HEK293 (cell line): ENCODE measurements at regions not wholly inside any gene's neighbourhood (a gene's known extent, or its start where the extent isn't known, plus 50 kb on each side); places are given as distances from the start of the nearest gene placed in this dataset.

ENCODE experiments used
- BCL11B ChIP-seq: fragments of 450-650 bp; formaldehyde crosslinking; IDR thresholded peaks from 2 replicates; pipeline ENCODE4 v1.5.1; 2016; ENCODE audit warnings: low read depth, missing biosample characterization, missing genetic modification characterization
- EGR2 ChIP-seq: fragments of 450-650 bp; formaldehyde crosslinking; IDR thresholded peaks from 2 replicates; pipeline ENCODE4 v1.5.1; 2016; ENCODE audit warnings: low read depth, missing biosample characterization, missing genetic modification characterization
- FEZF1 ChIP-seq: fragments of 450-650 bp; formaldehyde crosslinking; IDR thresholded peaks from 2 replicates; pipeline ENCODE4 v1.5.1; 2016; ENCODE audit warnings: missing biosample characterization, missing genetic modification characterization
- GLIS1 ChIP-seq: fragments of 450-650 bp; formaldehyde crosslinking; IDR thresholded peaks from 2 replicates; pipeline ENCODE4 v1.5.1; 2016; ENCODE audit warnings: missing biosample characterization, missing genetic modification characterization
- IKZF3 ChIP-seq: fragments of 450-650 bp; IDR thresholded peaks from 2 replicates; pipeline ENCODE4 v1.5.0; 2018; ENCODE audit warnings: missing biosample characterization, mild to moderate bottlenecking, missing genetic modification characterization, moderate library complexity
- KLF9 ChIP-seq: fragments of 450-650 bp; formaldehyde crosslinking; IDR thresholded peaks from 2 replicates; pipeline ENCODE4 v1.5.1; 2016; ENCODE audit warnings: missing biosample characterization, missing genetic modification characterization, low read depth
- PRDM4 ChIP-seq: fragments of 450-650 bp; formaldehyde crosslinking; IDR thresholded peaks from 2 replicates; pipeline ENCODE4 v1.5.1; 2017; ENCODE audit warnings: missing biosample characterization, missing genetic modification characterization
- SP3 ChIP-seq: fragments of 450-650 bp; formaldehyde crosslinking; IDR thresholded peaks from 2 replicates; pipeline ENCODE4 v1.5.1; 2016; ENCODE audit warnings: missing biosample characterization, missing genetic modification characterization
- TRIM28 ChIP-seq: IDR thresholded peaks from 2 replicates; pipeline ENCODE4 v1.6.1; 2011; ENCODE audit warnings: low read length, control low read depth, borderline replicate concordance
- TSHZ1 ChIP-seq: fragments of 450-650 bp; formaldehyde crosslinking; IDR thresholded peaks from 2 replicates; pipeline ENCODE4 v1.5.1; 2016; ENCODE audit warnings: missing biosample characterization, missing genetic modification characterization, borderline replicate concordance
- ZBTB8A ChIP-seq: fragments of 450-650 bp; formaldehyde crosslinking; IDR thresholded peaks from 2 replicates; pipeline ENCODE4 v1.5.1; 2016; ENCODE audit warnings: missing biosample characterization, missing genetic modification characterization
- ZEB2 ChIP-seq: fragments of 450-650 bp; formaldehyde crosslinking; IDR thresholded peaks from 2 replicates; pipeline ENCODE4 v1.5.1; 2016; ENCODE audit warnings: missing biosample characterization, missing genetic modification characterization
- ZFP37 ChIP-seq: fragments of 450-650 bp; formaldehyde crosslinking; IDR thresholded peaks from 2 replicates; pipeline ENCODE4 v1.5.1; 2016; ENCODE audit warnings: missing biosample characterization, missing genetic modification characterization
- ZNF184 ChIP-seq: fragments of 450-650 bp; IDR thresholded peaks from 2 replicates; pipeline ENCODE4 v1.5.1; 2018; ENCODE audit warnings: missing biosample characterization, mild to moderate bottlenecking, missing genetic modification characterization
- ZNF24 ChIP-seq: fragments of 450-650 bp; formaldehyde crosslinking; IDR thresholded peaks from 2 replicates; pipeline ENCODE4 v1.5.1; 2016; ENCODE audit warnings: missing biosample characterization, missing genetic modification characterization
- ZNF248 ChIP-seq: fragments of 450-650 bp; formaldehyde crosslinking; IDR thresholded peaks from 2 replicates; pipeline ENCODE4 v1.5.1; 2017; ENCODE audit warnings: missing biosample characterization, missing genetic modification characterization
- ZNF341 ChIP-seq: fragments of 450-650 bp; formaldehyde crosslinking; IDR thresholded peaks from 2 replicates; pipeline ENCODE4; 2016; ENCODE audit warnings: low read depth, missing biosample characterization, missing genetic modification characterization
- ZNF366 ChIP-seq: fragments of 450-650 bp; formaldehyde crosslinking; conservative IDR thresholded peaks from 2 replicates; pipeline ENCODE4 v1.5.1; 2016; ENCODE audit warnings: missing biosample characterization, missing genetic modification characterization
- ZNF398 ChIP-seq: fragments of 450-650 bp; formaldehyde crosslinking; IDR thresholded peaks from 2 replicates; pipeline ENCODE4 v1.5.1; 2017; ENCODE audit warnings: missing biosample characterization, missing genetic modification characterization
- ZNF501 ChIP-seq: fragments of 450-650 bp; formaldehyde crosslinking; IDR thresholded peaks from 2 replicates; pipeline ENCODE4 v1.5.1; 2016; ENCODE audit warnings: missing biosample characterization, missing genetic modification characterization
- ZNF518A ChIP-seq: fragments of 450-650 bp; formaldehyde crosslinking; conservative IDR thresholded peaks from 2 replicates; pipeline ENCODE4 v1.5.1; 2016; ENCODE audit warnings: low read depth, missing biosample characterization, missing genetic modification characterization
- ZNF558 ChIP-seq: fragments of 450-650 bp; formaldehyde crosslinking; IDR thresholded peaks from 2 replicates; pipeline ENCODE4 v1.5.1; 2016; ENCODE audit warnings: missing biosample characterization, missing genetic modification characterization
- ZNF660 ChIP-seq: fragments of 450-650 bp; IDR thresholded peaks from 2 replicates; pipeline ENCODE4 v1.5.1; 2018; ENCODE audit warnings: missing biosample characterization, mild to moderate bottlenecking, missing genetic modification characterization
- ZNF692 ChIP-seq: fragments of 450-650 bp; formaldehyde crosslinking; IDR thresholded peaks from 2 replicates; pipeline ENCODE4 v1.5.1; 2016; ENCODE audit warnings: missing biosample characterization, missing genetic modification characterization
- ZNF843 ChIP-seq: fragments of 450-650 bp; formaldehyde crosslinking; IDR thresholded peaks from 2 replicates; pipeline ENCODE4 v1.5.1; 2016; ENCODE audit warnings: missing biosample characterization, missing genetic modification characterization
- ZSCAN30 ChIP-seq: fragments of 450-650 bp; IDR thresholded peaks from 2 replicates; pipeline ENCODE4 v1.5.1; 2018; ENCODE audit warnings: missing biosample characterization, mild to moderate bottlenecking, missing genetic modification characterization, moderate library complexity

- TF ChIP-seq ZFP37 (tag by site-specific recombination) = 0 out of 2 replicates have a peak, but pooled peaks have one; percentile 20
- TF ChIP-seq EGR2 (tag by site-specific recombination) = no peak
- TF ChIP-seq ZNF843 (tag by site-specific recombination) = peak; percentile 93
- TF ChIP-seq ZNF660 (tag by site-specific recombination) = 0 out of 2 replicates have a peak, but pooled peaks have one; percentile 48
- 0 out of 2 replicates have a peak, but pooled peaks have one; percentile 23 for TF ChIP-seq KLF9 (tag by site-specific recombination)
- no peak for TF ChIP-seq ZNF341
- peak; percentile 51; the same call in 1 of the 2 replicates for TF ChIP-seq ZNF24
- peak; percentile 86 for TF ChIP-seq ZNF558 (tag by site-specific recombination)
- peak; percentile 72; the same call in 1 of the 2 replicates for TF ChIP-seq TRIM28
- peak; percentile 76 for TF ChIP-seq ZNF184 (tag by site-specific recombination)
- peak; percentile 82 for TF ChIP-seq FEZF1 (tag by site-specific recombination)
- 0 out of 2 replicates have a peak, but pooled peaks have one; percentile 38 for TF ChIP-seq ZSCAN30
- 0 out of 2 replicates have a peak, but pooled peaks have one; percentile 37 for TF ChIP-seq ZNF518A (tag by site-specific recombination)
- TF ChIP-seq ZEB2 (tag by site-specific recombination) = peak; percentile 75
- no peak for TF ChIP-seq ZNF501 (tag by site-specific recombination)
- TF ChIP-seq GLIS1 (tag by site-specific recombination) = peak; percentile 99
- TF ChIP-seq BCL11B = 0 out of 2 replicates have a peak, but pooled peaks have one; percentile 69
- peak; percentile 50; the same call in 1 of the 2 replicates for TF ChIP-seq ZNF692
- peak; percentile 47 for TF ChIP-seq ZNF398
- 0 out of 2 replicates have a peak, but pooled peaks have one; percentile 40 for TF ChIP-seq ZBTB8A (tag by site-specific recombination)
- TF ChIP-seq SP3 (tag by site-specific recombination) = no peak
- peak; percentile 63 for TF ChIP-seq ZNF366 (tag by site-specific recombination)
- TF ChIP-seq IKZF3 (tag by site-specific recombination) = peak; percentile 47
- peak; percentile 38; the same call in 1 of the 2 replicates for TF ChIP-seq PRDM4 (tag by site-specific recombination)
- peak; percentile 58; the same call in 1 of the 2 replicates for TF ChIP-seq TSHZ1
- no peak for TF ChIP-seq ZNF248 (tag by site-specific recombination)
These were observed 118.6 kb upstream of the IL12B start (continued) for GRCh38 chr5:159448841-159449407.
